GM12878 (cell line): ENCODE measurements at regions not wholly inside any gene's neighbourhood (a gene's known extent, or its start where the extent isn't known, plus 50 kb on each side); places are given as distances from the start of the nearest gene placed in this dataset.

Experiments used
- ATAC-seq: fragments of 200-7000 bp; cut with Tn5 transposase; 3 replicates; pipeline ENCODE4 v1.9.1; 2020; ENCODE audit warnings: mild to moderate bottlenecking, moderate library complexity
- BruUV-seq: library from RNA; stranded (reverse); fragments of 400-500 nt; replicated peaks from 2 replicates; lab custom pipeline; 2021; lab: Mats Ljungman, UMichigan
- CTCF ChIA-PET: fragments of 300-600 bp; sonication (Branson Sonifier 250); formaldehyde crosslinking; extraction: SDS; loops from one replicate; lab custom pipeline; 2021; ENCODE audit warnings: inconsistent platforms; lab: Yijun Ruan, JAX
- POLR2A ChIA-PET: fragments of 350-600 bp; formaldehyde crosslinking; extraction: SDS; loops from one replicate; lab custom pipeline; 2021; ENCODE audit warnings: inconsistent platforms; lab: Charles Lee
- RAD21 ChIA-PET: fragments of 300-600 bp; sonication (Branson Sonifier 250); formaldehyde crosslinking; loops from one replicate; lab custom pipeline; 2023; ENCODE audit warnings: antibody characterized with exemption; ENCODE audit not compliant: unreplicated experiment; lab: Charles Lee
- SMC1A ChIA-PET: fragments of 300-600 bp; sonication (Branson Sonifier 250); formaldehyde crosslinking; loops from one replicate; lab custom pipeline; 2023; ENCODE audit not compliant: unreplicated experiment, uncharacterized antibody; lab: Charles Lee
- DNase-seq: peaks from one replicate; pipeline ENCODE4 v3.0.0-alpha.2; 2011; ENCODE audit warnings: low read depth, low spot score
- FAIRE-seq: peaks from 3 replicates; lab custom pipeline; 2011; peaks lifted over from hg19 to GRCh38; lab: Jason Lieb, UNC
- H2AFZ ChIP-seq: 2 replicates; pipeline ENCODE4 v1.6.0; 2011; ENCODE audit warnings: low read depth, low read length, control low read depth; ENCODE audit not compliant: control insufficient read depth
- H3K27ac ChIP-seq: 2 replicates; pipeline ENCODE4 v1.5.1; 2011; ENCODE audit warnings: control low read depth; ENCODE audit not compliant: control insufficient read depth, insufficient read depth
- H3K27me3 ChIP-seq, 2 experiments: replicated peaks in 1 of 2; 2 replicates each; pipeline versions ENCODE4 v1.6.0 to v1.6.1; 2011; ENCODE audit warnings: low read length in 1 of 2; ENCODE audit not compliant: control insufficient read depth in 2 of 2, insufficient read depth in 2 of 2
- H3K36me3 ChIP-seq, 2 experiments: 2 replicates each; pipeline ENCODE4 v1.5.1; 2011; ENCODE audit warnings: low read length in 1 of 2; ENCODE audit not compliant: control insufficient read depth in 2 of 2, insufficient read depth in 2 of 2
- H3K4me1 ChIP-seq: 2 replicates; pipeline ENCODE4 v1.6.1; 2011; ENCODE audit warnings: mild to moderate bottlenecking, low read length, moderate library complexity, mixed read lengths; ENCODE audit not compliant: control insufficient read depth, insufficient read depth
- H3K4me2 ChIP-seq: 2 replicates; pipeline ENCODE4 v1.6.0; 2011; ENCODE audit warnings: control low read depth; ENCODE audit not compliant: control insufficient read depth, insufficient read depth
- H3K4me3 ChIP-seq: fragments of 200-600 bp; sonication (generic); 2 replicates; pipeline ENCODE4 v1.5.1; 2016
- H3K79me2 ChIP-seq: 2 replicates; pipeline ENCODE4 v1.6.0; 2011; ENCODE audit warnings: low read length; ENCODE audit not compliant: control insufficient read depth, insufficient read depth
- H3K9ac ChIP-seq: 2 replicates; pipeline ENCODE4 v1.8.0; 2011; ENCODE audit warnings: low read length, control low read depth, mixed read lengths; ENCODE audit not compliant: control insufficient read depth, insufficient read depth
- H3K9me3 ChIP-seq: replicated peaks from 3 replicates; pipeline ENCODE4 v1.5.1; 2011; ENCODE audit warnings: mild to moderate bottlenecking, low read length; ENCODE audit not compliant: control insufficient read depth, insufficient read depth
- H4K20me1 ChIP-seq: 2 replicates; pipeline ENCODE4 v1.6.0; 2011; ENCODE audit not compliant: control insufficient read depth, insufficient read depth
- BMI1 ChIP-seq: fragments of 450-650 bp; IDR thresholded peaks from 2 replicates; pipeline ENCODE4 v1.6.1; 2016; ENCODE audit warnings: mild to moderate bottlenecking, moderate library complexity, borderline replicate concordance
- E4F1 ChIP-seq: fragments of 450-650 bp; IDR thresholded peaks from 2 replicates; pipeline ENCODE4 v1.6.1; 2018; ENCODE audit warnings: borderline replicate concordance, mild to moderate bottlenecking; ENCODE audit not compliant: partially characterized antibody
- EZH2 ChIP-seq: IDR thresholded peaks from 2 replicates; pipeline ENCODE4 v1.6.1; 2012; ENCODE audit warnings: low read depth, mild to moderate bottlenecking, control low read depth, inconsistent platforms, low read length, borderline replicate concordance; ENCODE audit not compliant: control insufficient read depth
- in situ Hi-C: fragments of 300-500 bp; cut with MboI; formaldehyde crosslinking; loops from 9 replicates; pipeline ENCODE4 v1.14.3; 2018; ENCODE audit warnings: mixed read lengths
- intact Hi-C: fragments of 100-400 bp; cut with micrococcal nuclease; formaldehyde crosslinking; loops from one replicate; pipeline ENCODE4 v1.14.2; 2022; ENCODE audit not compliant: unreplicated experiment
- TF ChIP-seq, protein P1 (sequence below): IDR thresholded peaks from 2 replicates; pipeline ENCODE4 v1.6.1; 2011; ENCODE audit warnings: mild to moderate bottlenecking, low read depth, low read length, moderate library complexity; ENCODE audit not compliant: insufficient replicate concordance

- in situ Hi-C loops: no loop called here
These were observed 123.8 kb downstream of the TLR5 start for GRCh38 chr1:223019256-223019655.

More at GRCh38 chr1:223019256-223019655, 123.8 kb downstream of the TLR5 start:
- H3K27ac ChIP-seq: no peak overlapping the region
- TF ChIP-seq BMI1 (no peak), E4F1 (no peak), EZH2 (no peak)
- TF ChIP-seq, protein P1, sequence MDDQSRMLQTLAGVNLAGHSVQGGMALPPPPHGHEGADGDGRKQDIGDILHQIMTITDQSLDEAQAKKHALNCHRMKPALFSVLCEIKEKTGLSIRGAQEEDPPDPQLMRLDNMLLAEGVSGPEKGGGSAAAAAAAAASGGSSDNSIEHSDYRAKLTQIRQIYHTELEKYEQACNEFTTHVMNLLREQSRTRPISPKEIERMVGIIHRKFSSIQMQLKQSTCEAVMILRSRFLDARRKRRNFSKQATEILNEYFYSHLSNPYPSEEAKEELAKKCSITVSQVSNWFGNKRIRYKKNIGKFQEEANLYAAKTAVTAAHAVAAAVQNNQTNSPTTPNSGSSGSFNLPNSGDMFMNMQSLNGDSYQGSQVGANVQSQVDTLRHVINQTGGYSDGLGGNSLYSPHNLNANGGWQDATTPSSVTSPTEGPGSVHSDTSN: no peak
- no peak overlapping the region for H2AFZ ChIP-seq
- no peak overlapping the region for H3K4me3 ChIP-seq
- no peak overlapping the region for H3K9ac ChIP-seq
- SMC1A ChIA-PET: no interaction called here
- H4K20me1 ChIP-seq: no peaks in the 10 kb centered on the region
- no peak for ATAC-seq
- FAIRE-seq: no peak
- H3K4me1 ChIP-seq: no peaks in the 10 kb centered on the region
- POLR2A ChIA-PET: no interaction called here
- intact Hi-C loops: no loop called here
- DNase-seq: no peak
- H3K36me3 ChIP-seq: no peaks in the 10 kb centered on the region
- no peaks in the 10 kb centered on the region for H3K9me3 ChIP-seq
- no TSS peak for BruUV-seq
- no peaks in the 10 kb centered on the region for H3K79me2 ChIP-seq
- RAD21 ChIA-PET: no interaction called here
- H3K27me3 ChIP-seq: no peaks in the 10 kb centered on the region; a peak in 1 of 4 replicates
- CTCF ChIA-PET: no interaction called here
- no peak overlapping the region for H3K4me2 ChIP-seq
